ENCODE measurements at regions not wholly inside any gene's neighbourhood (a gene's known extent, or its start where the extent isn't known, plus 50 kb on each side); places are given as distances from the start of the nearest gene placed in this dataset.
A peak's percentile ranks its signal among the peaks of the same experiment; 100 is the strongest.

- no peak for DNase-seq
These were observed 241.3 kb downstream of the LOXHD1 start for GRCh38 chr18:46415532-46416252.

- DNase-seq = no peak
These were observed 240.0 kb downstream of the LOXHD1 start for GRCh38 chr18:46416706-46417638.

- DNase-seq = peak; percentile 18
These were observed 238.3 kb downstream of the LOXHD1 start for GRCh38 chr18:46418663-46419260.

GRCh38 chr18:46419391-46420141 is 237.5 kb downstream of the LOXHD1 start:
- no peak for DNase-seq

GRCh38 chr18:46421973-46422551 is 235.0 kb downstream of the LOXHD1 start:
- no peak for DNase-seq

- peak; percentile 45 for DNase-seq
These were observed 234.4 kb downstream of the LOXHD1 start for GRCh38 chr18:46422552-46423055.

- DNase-seq = no peak
These were observed 233.7 kb downstream of the LOXHD1 start for GRCh38 chr18:46423226-46423805.

GRCh38 chr18:46424898-46425297 is 232.1 kb downstream of the LOXHD1 start:
- no peak for DNase-seq

GRCh38 chr18:46425511-46425910 is 231.5 kb downstream of the LOXHD1 start:
- DNase-seq = no peak

- no peak for DNase-seq
These were observed 230.9 kb downstream of the LOXHD1 start for GRCh38 chr18:46426021-46426678.

GRCh38 chr18:46426679-46427047 is 230.4 kb downstream of the LOXHD1 start:
- DNase-seq = no peak
